Adrenal gland (tissue), 9 donors: ENCODE measurements at regions not wholly inside any gene's neighbourhood (a gene's known extent, or its start where the extent isn't known, plus 50 kb on each side); places are given as distances from the start of the nearest gene placed in this dataset.

ENCODE experiments used
- DNase-seq, 7 donors: peaks; one replicate each; pipeline ENCODE4 v3.0.0-alpha.2; 2019 to 2020
- H3K27ac ChIP-seq, 5 donors: fragments of 200-600 bp; sonication (generic) in 4 of 5; 1 replicate in 3 of 5; 2 replicates in 2 of 5; pipeline versions ENCODE4 v1.5.1 to v1.8.0; 2016 to 2020; ENCODE audit warnings: mild to moderate bottlenecking in 1 of 5
- H3K27me3 ChIP-seq: fragments of 200-600 bp; 2 replicates; pipeline ENCODE4 v1.8.0; 2021
- H3K36me3 ChIP-seq, 2 donors: fragments of 200-600 bp; replicated peaks in 1 of 2; 1 replicate in 1 of 2; 2 replicates in 1 of 2; pipeline versions ENCODE4 v1.5.1 to v1.8.0; 2018 to 2022
- H3K4me1 ChIP-seq, 2 donors: fragments of 200-600 bp; replicated peaks in 1 of 2; 1 replicate in 1 of 2; 2 replicates in 1 of 2; pipeline versions ENCODE4 v1.5.1 to v1.8.0; 2018 to 2021
- H3K4me3 ChIP-seq, 4 donors: fragments of 200-600 bp; sonication (generic) in 3 of 4; one replicate each; pipeline ENCODE4 v1.5.1; 2016 to 2018
- H3K9me3 ChIP-seq, 3 donors: fragments of 200-600 bp; sonication (generic) in 1 of 3; replicated peaks in 1 of 3; 1 replicate in 2 of 3; 2 replicates in 1 of 3; pipeline versions ENCODE4 v1.5.1 to v1.8.0; 2016 to 2021
- POLR2A ChIP-seq, 2 donors: fragments of 450-650 bp; IDR thresholded peaks; one replicate each; pipeline ENCODE4 v1.6.1; 2017; ENCODE audit warnings: antibody characterized with exemption in 2 of 2, mild to moderate bottlenecking in 2 of 2, moderate library complexity in 1 of 2
- WGBS, 4 donors: extraction: QIAGEN DNeasy Blood & Tissue Kit in 2 of 4; methylation state at CpG; one replicate each; pipeline versions ENCODE4 v1.1.5 to v1.1.7; 2013 to 2017; 5-methylcytosine and 5-hydroxymethylcytosine counted together
- intact Hi-C, 2 donors: fragments of 100-400 bp; cut with DNase I; formaldehyde crosslinking; loops; one replicate each; pipeline versions ENCODE4 v1.14.1 to v1.15.0; 2022 to 2023
- TF ChIP-seq, protein P1 (sequence below), 6 experiments: fragments of 450-650 bp in 4 of 6; fragments of 200-600 bp in 2 of 6; sonication (generic) in 1 of 6; IDR thresholded peaks; 1 replicate in 5 of 6; 2 replicates in 1 of 6; pipeline versions ENCODE4 v1.5.1 to v1.8.0; 2016 to 2021; ENCODE audit warnings: antibody characterized with exemption in 6 of 6, mild to moderate bottlenecking in 2 of 6, moderate library complexity in 1 of 6
- donor health status: healthy with polysubstance abuse.
- donor health status: Bipolar disorder and iron deficiency.
- donor health status: DM: yes; HTN: yes; CAD: no.
- donor health status: DM: no; HTN: no; CAD: no.
- donor health status: DM: no; HTN: no; CAD: no.

DNA sequence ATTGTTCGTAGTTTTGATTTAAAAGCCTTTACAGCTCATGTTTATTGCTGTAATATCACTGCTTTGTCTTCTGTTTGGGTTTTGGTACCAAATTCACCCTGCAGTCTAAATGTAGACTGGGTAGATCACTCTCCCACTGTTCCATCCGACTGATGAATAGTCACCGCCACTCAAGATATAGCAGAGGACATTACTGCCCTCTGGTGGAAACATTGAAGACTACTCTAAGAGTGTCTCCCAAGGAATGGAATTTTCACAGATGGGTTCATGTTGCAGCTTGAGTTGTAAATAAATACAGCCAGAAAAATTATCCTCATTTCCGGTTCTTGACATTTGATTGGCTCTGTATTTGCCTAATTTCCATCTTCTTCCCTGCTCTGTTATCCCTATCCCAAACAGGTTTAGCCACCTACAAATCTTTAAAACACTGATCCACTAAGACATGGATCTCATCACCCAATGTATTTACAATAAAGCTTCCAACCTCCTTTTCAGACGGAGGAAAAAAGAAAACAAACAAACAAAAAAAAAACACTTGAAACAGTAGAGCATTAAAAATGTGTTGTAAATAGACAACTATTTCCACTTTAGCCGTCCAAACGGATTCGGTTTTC lies 198.3 kb upstream of the CPNE8 start:
- H3K9me3 ChIP-seq = no peaks in the 10 kb centered on the region
- intact Hi-C loops = loop anchor here in 1 of 2 donors (5.0 kb wide), 1 partner anchor 181 kb away; no protein-coding TSS in a partner anchor
- H3K27ac ChIP-seq = no peak overlapping the region
- 35 to 40% (median 36%) methylated on average over 8 of the region's 8 CpGs for WGBS, 4 donors
- H3K4me1 ChIP-seq = peaks cover 5 to 8% of the 10 kb centered on the region in 2 donors
- no peaks in the 10 kb centered on the region for H3K27me3 ChIP-seq
- H3K36me3 ChIP-seq = no peaks in the 10 kb centered on the region
- no peak for TF ChIP-seq POLR2A (IDR thresholded peaks at IDR 0.05)
- TF ChIP-seq, protein P1, sequence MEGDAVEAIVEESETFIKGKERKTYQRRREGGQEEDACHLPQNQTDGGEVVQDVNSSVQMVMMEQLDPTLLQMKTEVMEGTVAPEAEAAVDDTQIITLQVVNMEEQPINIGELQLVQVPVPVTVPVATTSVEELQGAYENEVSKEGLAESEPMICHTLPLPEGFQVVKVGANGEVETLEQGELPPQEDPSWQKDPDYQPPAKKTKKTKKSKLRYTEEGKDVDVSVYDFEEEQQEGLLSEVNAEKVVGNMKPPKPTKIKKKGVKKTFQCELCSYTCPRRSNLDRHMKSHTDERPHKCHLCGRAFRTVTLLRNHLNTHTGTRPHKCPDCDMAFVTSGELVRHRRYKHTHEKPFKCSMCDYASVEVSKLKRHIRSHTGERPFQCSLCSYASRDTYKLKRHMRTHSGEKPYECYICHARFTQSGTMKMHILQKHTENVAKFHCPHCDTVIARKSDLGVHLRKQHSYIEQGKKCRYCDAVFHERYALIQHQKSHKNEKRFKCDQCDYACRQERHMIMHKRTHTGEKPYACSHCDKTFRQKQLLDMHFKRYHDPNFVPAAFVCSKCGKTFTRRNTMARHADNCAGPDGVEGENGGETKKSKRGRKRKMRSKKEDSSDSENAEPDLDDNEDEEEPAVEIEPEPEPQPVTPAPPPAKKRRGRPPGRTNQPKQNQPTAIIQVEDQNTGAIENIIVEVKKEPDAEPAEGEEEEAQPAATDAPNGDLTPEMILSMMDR (IDR thresholded peaks at IDR 0.05) = peak; percentile 70 to 90 (median 82)
- no peak overlapping the region for H3K4me3 ChIP-seq
- DNase-seq = peak in 5 of 7 donors; percentile 32 to 40 (median 35)

GRCh38 chr12:39102474-39103209 lies 197.3 kb upstream of the CPNE8 start:
- intact Hi-C loops = loop anchor here in 1 of 2 donors (5.0 kb wide), 1 partner anchor 180 kb away; no protein-coding TSS in a partner anchor
- no peak overlapping the region for H3K4me3 ChIP-seq
- peak in 1 of 7 donors; percentile 6 for DNase-seq
- H3K9me3 ChIP-seq = no peaks in the 10 kb centered on the region
- TF ChIP-seq, protein P1 (IDR thresholded peaks at IDR 0.05) = no peak
- no peak for TF ChIP-seq POLR2A (IDR thresholded peaks at IDR 0.05)
- peaks cover 5 to 8% of the 10 kb centered on the region in 2 donors for H3K4me1 ChIP-seq
- 53 to 59% (median 59%) methylated on average over 3 of the region's 3 CpGs for WGBS, 4 donors
- no peaks in the 10 kb centered on the region for H3K27me3 ChIP-seq
- H3K27ac ChIP-seq = peak overlapping the region in 3 of 5 donors; percentile 52 to 72 (median 55)
- no peaks in the 10 kb centered on the region for H3K36me3 ChIP-seq

DNA sequence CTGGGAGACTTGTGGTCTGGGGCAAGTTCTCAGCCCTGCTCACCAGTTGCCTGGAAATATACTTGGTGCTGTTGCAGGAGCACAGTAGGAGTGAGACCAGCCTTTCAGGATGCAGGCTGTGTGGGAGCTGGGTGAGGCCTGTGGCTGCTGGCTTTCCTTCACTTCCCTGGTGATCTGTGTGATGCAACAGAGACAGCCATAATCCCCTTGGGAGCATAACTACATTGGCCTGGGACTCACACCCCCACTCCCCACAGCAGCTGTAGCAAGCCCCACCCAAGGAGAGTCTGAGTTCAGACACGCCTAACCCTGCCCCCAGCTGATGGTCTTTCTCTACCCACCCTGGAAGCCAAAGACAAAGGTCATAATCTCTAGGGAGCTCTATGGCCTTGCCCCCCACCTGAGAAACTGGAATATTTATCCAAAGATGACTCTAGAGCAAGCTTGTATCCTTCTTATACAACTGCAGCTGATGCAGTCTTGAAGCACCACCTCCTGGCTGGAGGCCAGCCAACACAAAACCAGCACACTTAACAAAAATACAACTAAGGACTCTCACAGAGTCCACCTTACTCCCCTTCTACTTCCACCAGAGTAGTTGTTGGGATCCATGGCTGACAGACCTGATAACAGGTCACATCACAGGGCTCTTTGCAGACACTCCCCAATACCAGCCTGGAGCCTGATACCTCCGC lies 190.4 kb upstream of the CPNE8 start:
- 72 to 92% (median 85%) methylated on average over 2 of the region's 2 CpGs for WGBS, 4 donors
- no peak for DNase-seq
- H3K9me3 ChIP-seq = no peaks in the 10 kb centered on the region
- no peak overlapping the region for H3K4me3 ChIP-seq
- H3K27me3 ChIP-seq = no peaks in the 10 kb centered on the region
- intact Hi-C loops = loop anchor here in 1 of 2 donors (10.0 kb wide), 1 partner anchor 171 kb away; no protein-coding TSS in a partner anchor
- no peak overlapping the region for H3K27ac ChIP-seq
- TF ChIP-seq, protein P1 (IDR thresholded peaks at IDR 0.05) = no peak
- TF ChIP-seq POLR2A (IDR thresholded peaks at IDR 0.05) = no peak
- no peaks in the 10 kb centered on the region for H3K4me1 ChIP-seq
- H3K36me3 ChIP-seq = no peaks in the 10 kb centered on the region

GRCh38 chr12:39081910-39082309 lies 176.5 kb upstream of the CPNE8 start:
- no peak for DNase-seq
- H3K4me1 ChIP-seq = no peaks in the 10 kb centered on the region
- WGBS, 4 donors = 81 to 95% (median 91%) methylated on average over 1 of the region's 1 CpG

More at GRCh38 chr12:39081910-39082309, 176.5 kb upstream of the CPNE8 start:
- H3K36me3 ChIP-seq = no peaks in the 10 kb centered on the region
- H3K27ac ChIP-seq = no peak overlapping the region
- no peak overlapping the region for H3K4me3 ChIP-seq
- intact Hi-C loops = no loop called here
- no peaks in the 10 kb centered on the region for H3K27me3 ChIP-seq
- H3K9me3 ChIP-seq = no peaks in the 10 kb centered on the region
- no peak for TF ChIP-seq POLR2A (IDR thresholded peaks at IDR 0.05)
- TF ChIP-seq, protein P1 (IDR thresholded peaks at IDR 0.05) = no peak
